Mammary epithelial cell (primary cell): ENCODE measurements at regions not wholly inside any gene's neighbourhood (a gene's known extent, or its start where the extent isn't known, plus 50 kb on each side); places are given as distances from the start of the nearest gene placed in this dataset.

Experiments used
- CTCF ChIP-seq, 2 donors: IDR thresholded peaks in 1 of 2; conservative IDR thresholded peaks in 1 of 2; 2 replicates each; pipeline ENCODE4 v1.5.1; 2011 to 2012; ENCODE audit warnings: inconsistent platforms in 2 of 2, low read length in 2 of 2, mild to moderate bottlenecking in 2 of 2, control low read depth in 1 of 2, low read depth in 1 of 2; ENCODE audit not compliant: insufficient read depth in 1 of 2; ENCODE audit errors: extremely low read depth in 1 of 2
- EZH2 ChIP-seq: IDR thresholded peaks from 2 replicates; pipeline ENCODE4 v1.6.1; 2012; ENCODE audit warnings: low read length, inconsistent platforms, borderline replicate concordance

- TF ChIP-seq CTCF (conservative IDR thresholded peaks at IDR 0.05 in 1 of 2, IDR thresholded peaks at IDR 0.05 in 1 of 2; ENCODE audit: extremely low read depth in 1 of 2, insufficient read depth in 1 of 2, low read depth in 1 of 2, low read length in 2 of 2) (no peak), EZH2 (no peak)
These were observed 195.1 kb upstream of the CTNND2 start for GRCh38 chr5:12099296-12099695.
